Stimulated activated CD4-positive, alpha-beta T cell treated with anti-CD3 and anti-CD28 coated beads, Interleukin-12 subunit alpha, Interleukin-12 subunit beta, amount 100 ng/mL, for 24 hours (primary cell): ENCODE measurements at regions not wholly inside any gene's neighbourhood (a gene's known extent, or its start where the extent isn't known, plus 50 kb on each side); places are given as distances from the start of the nearest gene placed in this dataset.

Experiments
- DNase-seq, 2 experiments: peaks; one replicate each; pipeline ENCODE4 v3.0.0-alpha.2; 2020; ENCODE audit warnings: low read depth in 2 of 2

- no peak for DNase-seq
These were observed 49.9 kb upstream of the CPSF6 start for GRCh38 chr12:69189378-69189978.
